Activated naive CD4-positive, alpha-beta T cell treated with anti-CD3 and anti-CD28 coated beads, Interleukin-2, amount 10 ng/mL, durations not matched to agents 7 days and 5 days (primary cell): ENCODE measurements at regions not wholly inside any gene's neighbourhood (a gene's known extent, or its start where the extent isn't known, plus 50 kb on each side); places are given as distances from the start of the nearest gene placed in this dataset.

Source experiments
- CTCF ChIA-PET: fragments of 350-600 bp; sonication (Branson Sonifier 250); formaldehyde crosslinking; loops from one replicate; lab custom pipeline; 2021; ENCODE audit warnings: antibody characterized with exemption; lab: Charles Lee
- DNase-seq: peaks from one replicate; pipeline ENCODE4 v3.0.0-alpha.2; 2020
- H3K27ac Mint-ChIP-seq: one replicate; pipeline ENCODE4 v1.8.0; 2021; ENCODE audit warnings: mild to moderate bottlenecking, moderate library complexity, mixed read lengths
- H3K27me3 Mint-ChIP-seq: one replicate; pipeline ENCODE4 v1.8.0; 2021; ENCODE audit warnings: mild to moderate bottlenecking, mixed read lengths
- H3K36me3 Mint-ChIP-seq: one replicate; pipeline ENCODE4 v1.8.0; 2021; ENCODE audit warnings: mixed read lengths
- H3K4me1 Mint-ChIP-seq: one replicate; pipeline ENCODE4 v1.8.0; 2021; ENCODE audit warnings: mixed read lengths
- H3K4me3 Mint-ChIP-seq: one replicate; pipeline ENCODE4 v1.8.0; 2021; ENCODE audit warnings: mild to moderate bottlenecking, moderate library complexity, mixed read lengths
- H3K9me3 Mint-ChIP-seq: one replicate; pipeline ENCODE4 v1.8.0; 2021; ENCODE audit warnings: mixed read lengths

DNA sequence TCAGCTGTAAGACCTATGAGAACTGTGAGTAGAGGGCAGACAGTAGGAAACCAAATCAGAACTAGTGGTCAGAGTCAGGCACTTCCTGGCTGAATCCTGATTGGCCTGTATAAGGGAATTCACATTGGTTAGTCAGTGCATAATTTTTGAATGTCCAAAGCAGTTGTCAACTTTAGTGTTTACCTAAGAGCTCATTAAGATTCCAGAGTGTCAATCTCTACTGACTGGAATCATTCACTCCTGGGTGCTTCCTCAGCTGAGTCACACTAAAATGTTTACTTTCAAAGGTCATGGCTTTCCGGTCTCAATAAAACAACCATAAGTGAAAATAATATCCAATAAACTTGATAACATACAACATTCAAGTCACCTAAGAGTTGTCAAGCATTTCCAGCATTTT is 306.1 kb downstream of the C11orf87 start:
- Mint-ChIP-seq H3K4me3 (no peak overlapping the region), H3K27ac (no peak overlapping the region), H3K9me3 (peaks cover 2% of the 10 kb centered on the region), H3K36me3 (no peaks in the 10 kb centered on the region), H3K4me1 (no peaks in the 10 kb centered on the region), H3K27me3 (no peaks in the 10 kb centered on the region)
- DNase-seq = no peak
- CTCF ChIA-PET = no interaction called here

DNA sequence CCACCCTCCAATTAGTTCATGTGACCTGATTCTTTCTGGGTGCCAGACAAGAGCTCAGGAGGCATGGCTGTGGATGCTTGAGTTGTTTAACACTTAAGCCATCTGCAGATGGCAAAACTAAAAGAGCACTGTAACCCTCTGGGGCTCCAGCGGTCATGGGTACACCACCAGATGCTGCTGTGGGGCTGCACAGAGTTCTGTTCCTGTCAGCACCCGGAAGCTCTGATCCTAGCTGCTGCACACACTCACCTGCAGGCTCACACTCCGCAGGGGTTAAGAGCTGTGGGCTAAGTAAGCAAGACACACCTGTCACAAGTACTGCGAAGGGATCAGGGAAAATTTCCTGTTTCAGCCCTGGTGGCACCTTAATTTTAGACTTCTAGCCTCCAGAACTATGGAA is 307.8 kb downstream of the C11orf87 start:
- Mint-ChIP-seq H3K4me3 (no peak overlapping the region), H3K27ac (no peak overlapping the region), H3K9me3 (peaks cover 2% of the 10 kb centered on the region), H3K4me1 (no peaks in the 10 kb centered on the region), H3K36me3 (no peaks in the 10 kb centered on the region), H3K27me3 (no peaks in the 10 kb centered on the region)
- CTCF ChIA-PET = no interaction called here
- DNase-seq = no peak

DNA sequence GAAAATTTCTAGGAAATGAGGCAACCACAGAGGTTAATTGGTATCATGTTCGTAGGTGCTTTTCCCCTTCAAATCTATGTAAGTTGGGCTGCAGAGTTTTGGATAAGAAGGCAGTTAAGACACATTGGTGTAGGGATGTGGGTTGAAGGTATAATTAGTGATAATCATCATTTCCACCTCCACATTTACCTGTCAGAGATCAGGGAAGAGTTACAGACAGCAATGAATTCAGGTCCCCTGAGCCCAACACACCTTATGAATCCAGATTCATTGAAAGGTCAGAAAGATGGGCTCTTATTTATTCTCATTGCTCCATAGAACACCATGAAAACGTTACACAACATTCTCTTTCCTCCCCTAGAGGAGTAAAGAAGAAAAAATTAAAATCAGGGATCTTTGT is 308.7 kb downstream of the C11orf87 start:
- no peak for DNase-seq
- H3K4me1 Mint-ChIP-seq = no peaks in the 10 kb centered on the region
- H3K36me3 Mint-ChIP-seq = no peaks in the 10 kb centered on the region
- no peaks in the 10 kb centered on the region for H3K27me3 Mint-ChIP-seq
- CTCF ChIA-PET = no interaction called here
- no peak overlapping the region for H3K4me3 Mint-ChIP-seq
- H3K9me3 Mint-ChIP-seq = peaks cover 2% of the 10 kb centered on the region
- no peak overlapping the region for H3K27ac Mint-ChIP-seq

DNA sequence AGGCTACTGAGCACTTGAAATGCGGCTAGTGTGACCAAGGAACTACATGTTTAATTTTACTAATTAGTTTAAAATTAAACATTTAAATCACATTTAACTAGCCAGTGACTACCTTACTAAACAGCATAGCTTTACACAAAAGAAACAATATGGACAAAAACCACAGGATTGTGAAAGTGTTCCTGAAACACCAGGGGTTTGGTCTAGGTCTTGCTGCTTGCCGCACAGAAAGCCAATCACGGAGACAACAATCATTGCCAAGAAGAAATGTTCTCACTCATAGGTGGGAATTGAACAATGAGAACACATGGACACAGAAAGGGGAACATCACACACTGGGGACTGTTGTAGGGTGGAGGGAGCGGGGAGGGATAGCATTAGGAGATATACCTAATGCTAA is 309.5 kb downstream of the C11orf87 start:
- H3K9me3 Mint-ChIP-seq = peaks cover 2% of the 10 kb centered on the region
- H3K4me1 Mint-ChIP-seq = no peaks in the 10 kb centered on the region
- H3K36me3 Mint-ChIP-seq = no peaks in the 10 kb centered on the region
- no peak for DNase-seq
- no peak overlapping the region for H3K27ac Mint-ChIP-seq
- CTCF ChIA-PET = no interaction called here
- no peaks in the 10 kb centered on the region for H3K27me3 Mint-ChIP-seq
- H3K4me3 Mint-ChIP-seq = no peak overlapping the region

DNA sequence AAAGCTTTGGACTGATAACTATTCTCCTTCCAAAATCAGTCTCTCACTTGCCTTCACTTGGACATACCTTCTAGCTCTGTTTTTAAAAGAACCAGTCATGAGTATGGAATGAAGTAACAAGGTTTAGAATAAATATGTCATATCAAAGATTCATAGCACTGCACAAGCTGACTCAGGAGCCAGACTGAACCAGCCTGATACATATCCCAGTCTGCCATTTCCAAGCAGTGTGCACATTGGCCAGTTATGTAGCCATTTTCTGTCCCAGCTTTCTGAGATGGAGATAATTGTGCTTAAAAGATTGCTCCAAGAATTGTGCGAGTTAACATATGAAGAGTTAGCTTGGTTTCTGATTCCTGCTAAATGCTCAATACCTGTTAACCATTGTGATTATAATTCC is 311.3 kb downstream of the C11orf87 start:
- no peak for DNase-seq
- Mint-ChIP-seq H3K27me3 (no peaks in the 10 kb centered on the region), H3K9me3 (peaks cover 2% of the 10 kb centered on the region), H3K4me1 (no peaks in the 10 kb centered on the region), H3K36me3 (no peaks in the 10 kb centered on the region), H3K27ac (no peak overlapping the region), H3K4me3 (no peak overlapping the region)
- CTCF ChIA-PET = no interaction called here

GRCh38 chr11:109734566-109734965 is 312.6 kb downstream of the C11orf87 start:
- Mint-ChIP-seq H3K36me3 (no peaks in the 10 kb centered on the region), H3K9me3 (peaks cover 2% of the 10 kb centered on the region), H3K27ac (no peak overlapping the region), H3K4me3 (no peak overlapping the region), H3K27me3 (no peaks in the 10 kb centered on the region), H3K4me1 (no peaks in the 10 kb centered on the region)
- CTCF ChIA-PET = interaction anchor here (0.8 kb wide), 1 partner anchor 1095 kb away, joined by 3 read pairs; no protein-coding TSS in a partner anchor
- DNase-seq = no peak

DNA sequence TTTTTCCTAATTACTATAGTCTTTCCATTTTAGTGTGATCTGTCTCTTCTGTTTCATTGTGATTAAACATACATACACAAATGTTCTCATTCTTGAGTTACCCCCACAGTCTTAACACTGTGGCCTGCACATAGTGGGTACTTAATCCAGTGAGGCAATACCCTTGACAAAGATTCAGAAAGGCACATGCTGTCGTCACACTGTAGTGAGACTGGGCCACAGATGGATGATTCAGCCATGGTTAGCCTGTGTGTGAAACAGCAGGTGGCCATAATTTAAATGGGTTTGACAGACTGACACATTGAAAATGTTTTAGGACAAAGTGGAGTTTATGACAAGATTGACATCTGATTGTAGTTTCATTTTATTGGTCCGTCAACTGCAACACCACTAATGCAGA is 313.1 kb downstream of the C11orf87 start:
- no peak overlapping the region for H3K27ac Mint-ChIP-seq
- CTCF ChIA-PET = no interaction called here
- no peaks in the 10 kb centered on the region for H3K27me3 Mint-ChIP-seq
- no peak overlapping the region for H3K4me3 Mint-ChIP-seq
- peaks cover 1% of the 10 kb centered on the region for H3K9me3 Mint-ChIP-seq
- DNase-seq = no peak
- no peaks in the 10 kb centered on the region for H3K4me1 Mint-ChIP-seq
- H3K36me3 Mint-ChIP-seq = no peaks in the 10 kb centered on the region

DNA sequence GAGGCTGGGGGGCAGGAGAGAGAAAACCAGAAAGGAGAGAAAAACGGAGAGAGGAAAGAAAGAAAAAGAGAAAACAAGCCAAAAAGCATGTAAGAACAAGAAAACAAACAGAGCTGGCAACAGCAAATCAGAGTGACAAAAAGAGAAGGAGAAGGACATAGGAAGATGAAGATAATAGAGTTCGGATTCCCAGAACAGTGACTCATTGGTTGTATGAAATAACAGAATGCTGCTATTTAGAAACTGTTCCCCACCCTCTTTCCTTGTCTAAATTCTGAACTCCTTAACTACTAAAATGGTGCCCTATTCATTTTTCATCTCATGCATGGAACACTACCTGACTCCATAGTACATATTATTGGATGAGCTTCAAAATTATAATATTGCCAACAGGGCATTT is 317.4 kb downstream of the C11orf87 start:
- Mint-ChIP-seq H3K36me3 (no peaks in the 10 kb centered on the region), H3K27ac (no peak overlapping the region), H3K27me3 (no peaks in the 10 kb centered on the region), H3K4me3 (no peak overlapping the region), H3K4me1 (no peaks in the 10 kb centered on the region), H3K9me3 (no peaks in the 10 kb centered on the region)
- CTCF ChIA-PET = no interaction called here
- no peak for DNase-seq

GRCh38 chr11:109745996-109746625 is 324.1 kb downstream of the C11orf87 start:
- CTCF ChIA-PET = no interaction called here
- no peak for DNase-seq
- H3K27ac Mint-ChIP-seq = no peak overlapping the region
- no peaks in the 10 kb centered on the region for H3K36me3 Mint-ChIP-seq
- no peaks in the 10 kb centered on the region for H3K4me1 Mint-ChIP-seq
- H3K9me3 Mint-ChIP-seq = no peaks in the 10 kb centered on the region
- no peaks in the 10 kb centered on the region for H3K27me3 Mint-ChIP-seq
- no peak overlapping the region for H3K4me3 Mint-ChIP-seq

DNA sequence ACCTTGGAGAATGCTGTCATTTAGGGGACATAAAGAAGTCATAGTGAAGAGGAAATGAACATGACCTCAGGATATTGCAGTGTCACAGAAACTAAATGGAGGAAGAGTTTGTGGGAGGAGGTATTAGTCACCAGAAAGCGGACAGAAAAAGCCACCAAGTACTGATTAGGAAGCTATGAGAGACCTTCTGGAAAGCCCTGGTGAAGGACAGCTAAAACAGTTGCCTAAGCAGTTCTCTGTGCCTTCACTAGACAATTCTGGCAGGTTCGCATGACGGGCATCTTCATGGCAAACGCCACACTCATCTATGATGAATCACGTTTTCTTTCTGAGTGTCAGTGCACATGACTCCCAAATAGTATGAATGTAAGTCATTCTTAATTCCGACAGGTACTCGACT is 325.8 kb downstream of the C11orf87 start:
- H3K9me3 Mint-ChIP-seq = no peaks in the 10 kb centered on the region

GRCh38 chr11:109749476-109749875 is 327.5 kb downstream of the C11orf87 start:
- Mint-ChIP-seq H3K9me3 (no peaks in the 10 kb centered on the region), H3K4me1 (no peaks in the 10 kb centered on the region), H3K36me3 (no peaks in the 10 kb centered on the region), H3K27ac (no peak overlapping the region), H3K27me3 (no peaks in the 10 kb centered on the region), H3K4me3 (no peak overlapping the region)
- DNase-seq = no peak
- CTCF ChIA-PET = no interaction called here

More for the DNA sequence above, 325.8 kb downstream of the C11orf87 start:
- Mint-ChIP-seq H3K36me3 (no peaks in the 10 kb centered on the region), H3K4me1 (no peaks in the 10 kb centered on the region), H3K27me3 (no peaks in the 10 kb centered on the region), H3K4me3 (no peak overlapping the region), H3K27ac (no peak overlapping the region)
- CTCF ChIA-PET = no interaction called here
- DNase-seq = no peak

DNA sequence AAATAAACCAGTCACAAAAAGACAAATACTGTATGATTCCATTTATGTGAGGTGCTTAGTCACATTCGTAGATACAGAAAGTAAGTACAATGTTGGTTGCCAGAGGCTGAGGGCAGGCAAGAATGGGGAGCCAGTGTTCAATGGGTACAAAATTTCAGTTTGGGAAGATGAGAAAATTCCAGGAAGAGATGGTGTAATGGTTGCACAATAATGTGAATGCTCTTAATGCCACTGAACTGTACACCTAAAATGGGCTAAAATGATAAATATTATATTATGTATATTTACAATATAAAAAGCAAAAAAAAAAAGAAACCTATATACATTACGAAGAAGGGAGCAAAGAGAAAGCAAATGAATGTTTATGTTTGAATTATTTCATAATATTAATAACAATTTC is 329.0 kb downstream of the C11orf87 start:
- no peak for DNase-seq
- Mint-ChIP-seq H3K4me3 (no peak overlapping the region), H3K36me3 (no peaks in the 10 kb centered on the region), H3K27ac (no peak overlapping the region), H3K9me3 (no peaks in the 10 kb centered on the region), H3K4me1 (no peaks in the 10 kb centered on the region), H3K27me3 (no peaks in the 10 kb centered on the region)
- CTCF ChIA-PET = no interaction called here

- Mint-ChIP-seq H3K36me3 (no peaks in the 10 kb centered on the region), H3K27me3 (no peaks in the 10 kb centered on the region), H3K4me1 (no peaks in the 10 kb centered on the region), H3K27ac (no peak overlapping the region), H3K4me3 (no peak overlapping the region), H3K9me3 (no peaks in the 10 kb centered on the region)
- DNase-seq = no peak
- CTCF ChIA-PET = no interaction called here
These were observed 330.3 kb downstream of the C11orf87 start for GRCh38 chr11:109752212-109752825.

DNA sequence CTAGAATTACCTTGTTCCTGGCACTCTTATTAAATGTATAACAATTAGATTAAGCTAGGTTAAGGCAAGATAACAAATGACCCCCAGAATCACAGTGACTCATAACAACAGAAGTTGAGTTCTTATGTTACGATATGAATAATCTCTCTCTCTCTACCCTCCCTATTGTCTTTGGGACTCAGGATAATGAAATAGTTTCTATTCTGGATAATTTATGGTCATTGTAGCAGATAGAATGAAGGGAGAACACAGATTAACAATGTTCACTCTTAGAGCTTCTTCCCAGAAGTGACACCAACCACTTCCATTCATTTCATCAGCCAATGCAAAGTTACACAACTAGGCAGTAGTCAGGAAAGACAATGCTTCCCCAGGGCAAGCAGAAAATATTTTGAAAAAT is 334.5 kb downstream of the C11orf87 start:
- Mint-ChIP-seq H3K4me3 (no peak overlapping the region), H3K9me3 (peaks cover 4% of the 10 kb centered on the region), H3K4me1 (no peaks in the 10 kb centered on the region), H3K27ac (no peak overlapping the region), H3K27me3 (no peaks in the 10 kb centered on the region), H3K36me3 (no peaks in the 10 kb centered on the region)
- CTCF ChIA-PET = no interaction called here
- DNase-seq = no peak

- no peaks in the 10 kb centered on the region for H3K27me3 Mint-ChIP-seq
- CTCF ChIA-PET = no interaction called here
- no peak overlapping the region for H3K4me3 Mint-ChIP-seq
- no peak for DNase-seq
- H3K27ac Mint-ChIP-seq = no peak overlapping the region
- H3K36me3 Mint-ChIP-seq = no peaks in the 10 kb centered on the region
- peaks cover 4% of the 10 kb centered on the region for H3K9me3 Mint-ChIP-seq
- H3K4me1 Mint-ChIP-seq = no peaks in the 10 kb centered on the region
These were observed 335.0 kb downstream of the C11orf87 start for GRCh38 chr11:109756951-109757350.
